CD14-positive monocyte (primary cell): ENCODE measurements at regions not wholly inside any gene's neighbourhood (a gene's known extent, or its start where the extent isn't known, plus 50 kb on each side); places are given as distances from the start of the nearest gene placed in this dataset.
A peak's percentile ranks its signal among the peaks of the same experiment; 100 is the strongest.

Experiments
- DNase-seq, 3 donors: peaks; one replicate each; pipeline ENCODE4 v3.0.0-alpha.2; 2011 to 2022
- H2AFZ ChIP-seq: 2 replicates; pipeline ENCODE4 v1.6.0; 2012; ENCODE audit warnings: mild to moderate bottlenecking, low read depth, low read length, inconsistent platforms; ENCODE audit not compliant: insufficient read depth, poor library complexity, severe bottlenecking
- H3K27ac ChIP-seq, 2 donors: 1 replicate in 1 of 2; 2 replicates in 1 of 2; pipeline ENCODE4 v1.5.1; 2012 to 2013; ENCODE audit warnings: low read length in 2 of 2, control low read depth in 1 of 2, inconsistent platforms in 1 of 2, low read depth in 1 of 2, mild to moderate bottlenecking in 1 of 2
- H3K27me3 ChIP-seq, 2 donors: one replicate each; pipeline versions ENCODE4 v1.6.0 to v1.6.1; 2011 to 2013; ENCODE audit warnings: low read length in 2 of 2; ENCODE audit not compliant: control insufficient read depth in 2 of 2, insufficient read depth in 2 of 2
- H3K36me3 ChIP-seq, 2 donors: replicated peaks in 1 of 2; 1 replicate in 1 of 2; 2 replicates in 1 of 2; pipeline versions ENCODE4 v1.5.1 to v1.6.1; 2012 to 2013; ENCODE audit warnings: low read length in 2 of 2, control low read depth in 1 of 2, inconsistent platforms in 1 of 2, mild to moderate bottlenecking in 1 of 2; ENCODE audit not compliant: insufficient read depth in 2 of 2, control insufficient read depth in 1 of 2
- H3K4me1 ChIP-seq, 2 donors: 1 replicate in 1 of 2; 2 replicates in 1 of 2; pipeline versions ENCODE4 v1.5.1 to v1.6.1; 2012 to 2013; ENCODE audit warnings: low read length in 2 of 2, control low read depth in 1 of 2, inconsistent platforms in 1 of 2, mild to moderate bottlenecking in 1 of 2, moderate library complexity in 1 of 2; ENCODE audit not compliant: insufficient read depth in 2 of 2, control insufficient read depth in 1 of 2
- H3K4me2 ChIP-seq: replicated peaks from 2 replicates; pipeline ENCODE3; 2012; ENCODE audit warnings: low read length, moderate library complexity, mild to moderate bottlenecking; ENCODE audit not compliant: poor library complexity, severe bottlenecking; ENCODE audit errors: extremely low read depth
- H3K4me3 ChIP-seq, 3 experiments: fragments of 200-600 bp in 1 of 3; sonication (generic) in 1 of 3; replicated peaks in 1 of 3; 1 replicate in 2 of 3; 2 replicates in 1 of 3; pipeline ENCODE4 v1.5.1; 2011 to 2013; ENCODE audit warnings: low read length in 3 of 3, mild to moderate bottlenecking in 3 of 3, control low read depth in 2 of 3, low read depth in 2 of 3, inconsistent platforms in 1 of 3, moderate library complexity in 1 of 3
- H3K79me2 ChIP-seq: 2 replicates; pipeline ENCODE4 v1.6.0; 2012; ENCODE audit warnings: mild to moderate bottlenecking, control low read depth, inconsistent platforms, low read length, moderate library complexity; ENCODE audit not compliant: insufficient read depth
- H3K9ac ChIP-seq: 2 replicates; pipeline ENCODE4 v1.6.0; 2017; ENCODE audit warnings: low read length, mild to moderate bottlenecking; ENCODE audit not compliant: insufficient read depth, poor library complexity, severe bottlenecking
- H3K9me3 ChIP-seq, 2 donors: replicated peaks in 1 of 2; 1 replicate in 1 of 2; 2 replicates in 1 of 2; pipeline versions ENCODE4 v1.5.1 to v1.6.1; 2012 to 2013; ENCODE audit warnings: low read length in 2 of 2, control low read depth in 1 of 2; ENCODE audit not compliant: control insufficient read depth in 1 of 2, insufficient read depth in 1 of 2
- H4K20me1 ChIP-seq: 2 replicates; pipeline ENCODE4 v1.6.0; 2012; ENCODE audit warnings: mild to moderate bottlenecking, low read length, control low read depth, moderate library complexity; ENCODE audit not compliant: insufficient read depth
- H3K27ac Mint-ChIP-seq, 7 donors: one replicate each; pipeline ENCODE4 v1.8.0; 2020; ENCODE audit warnings: mild to moderate bottlenecking in 7 of 7, mixed read lengths in 7 of 7, moderate library complexity in 6 of 7, inconsistent platforms in 2 of 7
- H3K27me3 Mint-ChIP-seq, 3 donors: one replicate each; pipeline ENCODE4 v1.8.0; 2021 to 2022; ENCODE audit warnings: low read depth in 3 of 3, mild to moderate bottlenecking in 3 of 3, mixed read lengths in 3 of 3, moderate library complexity in 3 of 3, inconsistent platforms in 1 of 3
- H3K36me3 Mint-ChIP-seq, 2 donors: one replicate each; pipeline ENCODE4 v1.8.0; 2020; ENCODE audit warnings: mixed read lengths in 2 of 2, inconsistent platforms in 1 of 2, mild to moderate bottlenecking in 1 of 2
- H3K4me1 Mint-ChIP-seq: one replicate; pipeline ENCODE4 v1.8.0; 2020; ENCODE audit warnings: mild to moderate bottlenecking, mixed read lengths
- H3K4me3 Mint-ChIP-seq, 2 donors: one replicate each; pipeline ENCODE4 v1.8.0; 2020; ENCODE audit warnings: mild to moderate bottlenecking in 2 of 2, mixed read lengths in 2 of 2, moderate library complexity in 1 of 2
- H3K9me3 Mint-ChIP-seq, 7 donors: one replicate each; pipeline ENCODE4 v1.8.0; 2020 to 2022; ENCODE audit warnings: mixed read lengths in 7 of 7, mild to moderate bottlenecking in 6 of 7, moderate library complexity in 6 of 7, inconsistent platforms in 2 of 7
- CTCF ChIP-seq: fragments of 200-600 bp; IDR thresholded peaks from one replicate; pipeline ENCODE4 v1.8.0; 2022; ENCODE audit warnings: antibody characterized with exemption, mild to moderate bottlenecking
- WGBS: methylation state at CpG from one replicate; pipeline ENCODE4 v1.1.5; 2013; ENCODE audit warnings: missing lambda C conversion rate; ENCODE audit not compliant: insufficient coverage; 5-methylcytosine and 5-hydroxymethylcytosine counted together
- intact Hi-C, 2 donors: fragments of 100-400 bp; cut with micrococcal nuclease; formaldehyde crosslinking; loops; one replicate each; pipeline versions ENCODE4 v1.15.0 to v1.15.1; 2023

GRCh38 chr1:115175596-115175995 lies 86.3 kb upstream of the TSPAN2 start:
- no peak for DNase-seq
- H3K4me2 ChIP-seq, result no peak overlapping the region
- H4K20me1 ChIP-seq, result no peaks in the 10 kb centered on the region
- H3K4me1 ChIP-seq, result no peaks in the 10 kb centered on the region
- no peaks in the 10 kb centered on the region for H3K79me2 ChIP-seq
- H3K27me3 ChIP-seq, result no peaks in the 10 kb centered on the region
- no peak overlapping the region for H3K4me3 ChIP-seq
- no peak for TF ChIP-seq CTCF
- no peaks in the 10 kb centered on the region for H3K9me3 ChIP-seq
- intact Hi-C loops, result no loop called here
- no peaks in the 10 kb centered on the region for H3K36me3 ChIP-seq
- no peak overlapping the region for H3K9ac ChIP-seq
- Mint-ChIP-seq H3K4me1 (no peaks in the 10 kb centered on the region), H3K27ac (no peak overlapping the region), H3K4me3 (peak overlapping the region in 1 of 2 donors; percentile 8), H3K36me3 (no peaks in the 10 kb centered on the region), H3K9me3 (peaks cover 0 to 4% (median 0%) of the 10 kb centered on the region in 7 donors), H3K27me3 (peaks cover 1 to 14% (median 2%) of the 10 kb centered on the region in 3 donors)
- H2AFZ ChIP-seq, result no peak overlapping the region
- no peak overlapping the region for H3K27ac ChIP-seq
- 78% methylated on average over 2 of the region's 2 CpGs for WGBS

GRCh38 chr1:115173151-115173550 lies 83.8 kb upstream of the TSPAN2 start:
- Histone ChIP-seq H3K4me2 (no peak overlapping the region), H3K9me3 (no peaks in the 10 kb centered on the region), H3K36me3 (no peaks in the 10 kb centered on the region), H3K4me3 (no peak overlapping the region), H2AFZ (no peak overlapping the region), H3K4me1 (no peaks in the 10 kb centered on the region), H3K9ac (no peak overlapping the region), H4K20me1 (no peaks in the 10 kb centered on the region), H3K27me3 (no peaks in the 10 kb centered on the region), H3K79me2 (no peaks in the 10 kb centered on the region), H3K27ac (no peak overlapping the region)
- no peak for TF ChIP-seq CTCF
- no CpG with 5 or more reads among the region's 1 CpG for WGBS
- peaks cover 0 to 6% (median 0%) of the 10 kb centered on the region in 7 donors for H3K9me3 Mint-ChIP-seq
- no peak overlapping the region for H3K27ac Mint-ChIP-seq
- no peaks in the 10 kb centered on the region for H3K36me3 Mint-ChIP-seq
- peaks cover 0 to 11% (median 0%) of the 10 kb centered on the region in 3 donors for H3K27me3 Mint-ChIP-seq
- DNase-seq, result no peak
- H3K4me3 Mint-ChIP-seq, result no peak overlapping the region
- intact Hi-C loops, result no loop called here
- no peaks in the 10 kb centered on the region for H3K4me1 Mint-ChIP-seq
